ENCODE measurements at regions not wholly inside any gene's neighbourhood (a gene's known extent, or its start where the extent isn't known, plus 50 kb on each side); places are given as distances from the start of the nearest gene placed in this dataset.
"Not testable (repeated sequence)": the region's sequence is repeated elsewhere in the genome, so short reads cannot be mapped to it uniquely, and the experiment has no call there.

DNA sequence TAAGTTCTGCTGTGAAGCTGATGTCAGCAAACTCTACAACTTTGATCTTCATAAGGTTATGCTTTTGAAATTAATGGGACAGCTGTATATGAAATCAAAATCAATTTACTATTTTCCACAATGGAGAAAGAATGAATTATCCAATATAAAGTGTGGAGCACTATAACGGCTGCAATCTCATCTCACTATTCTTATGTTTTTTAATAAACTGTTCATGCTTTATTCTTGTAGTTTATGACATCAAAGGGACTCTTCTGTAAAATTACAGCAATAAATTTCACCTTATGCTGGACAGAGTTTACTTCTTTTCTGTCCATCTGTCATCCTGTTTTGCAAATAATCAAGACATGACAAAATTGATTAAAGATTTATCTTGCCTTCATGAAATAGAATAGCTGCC is 192.5 kb downstream of the TECRL start:
- DNase-seq (ENCODE audit: low read depth), result no peak

- no peak for DNase-seq (ENCODE audit: low read depth)
Observed at GRCh38 chr4:64205376-64205775, 203.9 kb downstream of the TECRL start.

- DNase-seq (ENCODE audit: low read depth), result no peak
Observed at GRCh38 chr4:64200001-64200555, 209.2 kb downstream of the TECRL start.

- DNase-seq (ENCODE audit: low read depth), result no peak
Observed at GRCh38 chr4:64195582-64195981, 213.7 kb downstream of the TECRL start.

- DNase-seq (ENCODE audit: low read depth), result no peak
Observed at GRCh38 chr4:64192731-64193412, 216.4 kb downstream of the TECRL start.

- DNase-seq (ENCODE audit: low read depth), result no peak
Observed at GRCh38 chr4:64174247-64174882, 234.9 kb downstream of the TECRL start.

GRCh38 chr4:64166365-64166764 is 242.9 kb downstream of the TECRL start:
- DNase-seq (ENCODE audit: low read depth), result no peak

DNA sequence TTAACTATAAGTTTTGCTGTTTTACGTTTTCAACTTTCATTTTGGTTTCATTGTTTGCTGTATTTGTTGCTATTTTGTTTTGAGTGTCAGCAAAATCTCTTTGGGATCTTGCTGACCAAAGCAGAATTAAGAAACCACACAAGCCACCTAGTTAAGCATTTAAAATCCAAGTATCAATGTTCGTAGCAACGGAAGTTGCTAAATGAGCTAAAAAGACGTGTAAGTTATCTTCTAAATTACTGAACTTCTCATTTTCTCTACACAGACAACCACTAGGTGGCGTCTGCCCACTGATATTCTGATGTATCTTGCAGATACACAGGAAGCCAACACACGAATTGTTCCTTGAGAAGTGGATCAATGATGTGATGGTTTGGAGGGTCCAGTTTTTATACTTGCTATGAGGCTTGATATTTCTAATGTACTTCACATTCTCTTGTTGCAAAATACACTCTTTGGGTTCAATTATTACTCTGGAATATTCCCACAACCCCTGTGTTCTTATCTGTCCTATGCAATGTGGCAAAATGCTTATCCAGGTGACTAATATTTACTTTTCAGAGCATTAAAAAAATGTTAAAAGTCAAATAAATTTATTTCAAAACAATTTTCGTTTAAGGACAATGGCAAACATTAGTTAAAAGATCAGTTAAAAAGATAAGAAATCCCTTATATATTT is 250.5 kb downstream of the TECRL start:
- DNase-seq (ENCODE audit: low read depth), result peak; percentile 5

- no peak for DNase-seq (ENCODE audit: low read depth)
Observed at GRCh38 chr4:64157397-64157796, 251.9 kb downstream of the TECRL start.

DNA sequence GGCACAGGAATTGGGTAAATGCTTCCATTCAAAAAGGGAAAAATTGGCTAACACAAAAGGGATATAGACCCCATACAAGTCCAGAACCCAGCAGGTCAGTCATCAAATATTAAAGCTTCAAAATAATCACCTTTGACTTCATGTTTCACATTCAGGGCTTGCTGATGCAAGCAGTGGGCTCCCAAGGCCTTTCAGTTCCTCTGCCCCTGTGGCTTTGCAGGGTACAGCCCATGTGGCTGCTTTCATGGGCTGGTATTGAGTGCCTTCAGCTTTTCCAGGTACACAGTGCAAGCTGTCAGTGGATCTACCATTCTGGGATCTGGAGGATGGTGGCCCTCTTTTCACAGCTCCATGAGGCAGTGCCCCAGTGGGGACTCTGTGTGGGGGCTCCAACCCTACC is 253.0 kb downstream of the TECRL start:
- DNase-seq (ENCODE audit: low read depth), result no peak

GRCh38 chr4:64146030-64146429 is 263.2 kb downstream of the TECRL start:
- DNase-seq (ENCODE audit: low read depth), result no peak

- no peak for DNase-seq (ENCODE audit: low read depth)
Observed at GRCh38 chr4:64144994-64145393, 264.3 kb downstream of the TECRL start.

DNA sequence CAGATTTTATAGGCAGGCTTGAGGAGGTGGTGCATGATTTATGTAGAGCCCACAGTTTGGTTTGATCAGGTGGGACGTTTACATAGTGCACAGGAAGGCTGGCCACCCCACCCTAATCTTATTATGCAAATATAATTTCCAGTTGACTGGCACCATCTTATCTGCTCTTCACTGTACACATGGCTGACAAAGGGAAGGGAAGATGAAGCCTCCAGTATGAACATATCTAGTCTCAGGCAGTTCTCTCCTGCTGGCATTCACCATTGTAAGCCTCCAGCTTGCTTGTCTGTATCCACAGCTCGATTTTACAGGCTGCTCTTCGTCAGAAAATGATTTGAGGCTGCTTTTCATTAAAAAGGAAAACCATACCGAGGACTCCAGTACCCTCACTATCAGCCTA is 278.3 kb downstream of the TECRL start:
- no peak for DNase-seq (ENCODE audit: low read depth)

DNA sequence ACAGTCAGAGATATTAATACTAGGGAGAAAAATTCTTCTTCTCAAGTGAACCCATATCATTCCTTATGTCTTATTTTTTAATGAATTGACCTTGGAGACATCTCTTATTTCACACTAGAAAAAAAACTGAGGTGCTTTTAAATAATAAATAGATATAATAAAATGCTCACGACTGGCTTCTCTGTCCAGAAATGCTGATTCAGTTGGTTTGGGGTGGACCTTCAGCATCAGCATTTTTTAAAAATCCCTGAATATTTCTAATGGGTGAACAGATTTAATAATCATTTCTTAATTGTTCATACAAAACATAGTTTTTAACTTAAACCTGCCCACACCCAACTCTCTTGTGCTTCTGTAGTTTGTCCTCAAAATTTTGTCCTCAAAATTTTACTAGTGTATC is 283.9 kb downstream of the TECRL start:
- no peak for DNase-seq (ENCODE audit: low read depth)

GRCh38 chr4:64121803-64122202 is 287.4 kb downstream of the TECRL start:
- DNase-seq (ENCODE audit: low read depth), result no peak

DNA sequence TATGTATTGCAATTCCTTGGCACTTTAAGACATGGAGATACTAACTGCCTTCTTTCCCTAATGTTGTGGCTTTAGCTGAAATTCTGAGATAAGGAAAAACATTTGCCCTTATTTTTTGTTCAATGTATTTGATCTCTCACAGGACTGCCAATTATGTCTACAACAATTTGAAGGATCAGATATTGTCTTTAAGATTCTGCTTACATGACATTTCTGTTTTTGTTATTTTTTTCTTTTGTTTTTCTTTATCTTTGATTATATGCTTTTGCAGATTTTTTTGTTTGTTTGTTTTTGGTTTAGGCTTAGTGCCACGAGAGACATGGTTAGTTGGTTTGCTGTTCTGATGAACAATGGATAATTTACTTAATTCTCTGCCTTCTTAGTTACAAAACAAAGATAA is 303.3 kb downstream of the TECRL start:
- DNase-seq (ENCODE audit: low read depth), result no peak

GRCh38 chr4:64095398-64095797 is 313.9 kb downstream of the TECRL start:
- DNase-seq (ENCODE audit: low read depth), result no peak

DNA sequence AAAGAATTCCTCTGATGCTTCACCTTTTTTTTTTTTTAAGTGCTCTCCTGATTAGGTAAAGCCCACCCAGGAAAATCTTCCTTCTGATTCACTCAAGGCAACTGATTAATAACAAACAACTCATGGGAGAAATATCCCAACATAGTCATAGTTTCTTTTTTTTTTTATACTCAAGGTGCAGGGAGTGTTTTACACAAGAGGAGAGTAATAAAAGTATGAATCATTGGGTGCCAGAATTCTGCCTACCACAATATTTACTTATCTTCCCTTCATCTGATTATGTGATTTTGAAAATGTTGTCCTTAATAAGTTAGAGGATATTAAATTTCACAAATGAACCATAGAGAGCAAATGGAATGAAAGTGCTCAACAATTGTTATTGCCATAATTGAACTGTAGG is 329.9 kb downstream of the TECRL start:
- DNase-seq (ENCODE audit: low read depth), result no peak

GRCh38 chr4:64068096-64068495 is 341.2 kb downstream of the TECRL start:
- DNase-seq (ENCODE audit: low read depth), result no peak

- DNase-seq (ENCODE audit: low read depth), result no peak
Observed at GRCh38 chr4:64062991-64063390, 346.3 kb downstream of the TECRL start.

GRCh38 chr4:64037033-64037432 is 372.2 kb downstream of the TECRL start:
- DNase-seq (ENCODE audit: low read depth), result not testable (repeated sequence)

GRCh38 chr4:64022560-64022959 is 386.7 kb downstream of the TECRL start:
- DNase-seq (ENCODE audit: low read depth), result no peak

- no peak for DNase-seq (ENCODE audit: low read depth)
Observed at GRCh38 chr4:64016893-64017292, 392.4 kb downstream of the TECRL start.
